H1 (cell line): ENCODE measurements at regions not wholly inside any gene's neighbourhood (a gene's known extent, or its start where the extent isn't known, plus 50 kb on each side); places are given as distances from the start of the nearest gene placed in this dataset.

ENCODE experiments used
- CTCF ChIA-PET: fragments of 300-600 bp; sonication (Branson Sonifier 250); formaldehyde crosslinking; loops from one replicate; lab custom pipeline; 2021; ENCODE audit not compliant: partially characterized antibody; lab: Charles Lee
- POLR2A ChIA-PET: fragments of 300-600 bp; sonication (Branson Sonifier 250); formaldehyde crosslinking; loops from one replicate; lab custom pipeline; 2021; ENCODE audit warnings: inconsistent platforms; ENCODE audit not compliant: partially characterized antibody; lab: Charles Lee
- DNase-seq, 2 experiments: peaks; one replicate each; pipeline versions ENCODE4 v3.0.0 to v3.0.0-alpha.2; 2010 to 2022; ENCODE audit warnings: low spot score in 2 of 2, low read depth in 1 of 2, mixed read lengths in 1 of 2
- FAIRE-seq: peaks from 2 replicates; lab custom pipeline; 2011; peaks lifted over from hg19 to GRCh38; lab: Jason Lieb, UNC
- H2AFZ ChIP-seq: 2 replicates; pipeline ENCODE4 v1.8.1; 2012; ENCODE audit warnings: low read length, inconsistent platforms
- H2AK5ac ChIP-seq: 2 replicates; pipeline ENCODE4 v1.6.1; 2013; ENCODE audit warnings: low read depth, low read length
- H2BK120ac ChIP-seq: replicated peaks from 2 replicates; pipeline ENCODE3; 2013; ENCODE audit warnings: low read depth, low read length, inconsistent platforms
- H2BK12ac ChIP-seq: 2 replicates; pipeline ENCODE4 v1.6.1; 2013; ENCODE audit warnings: low read depth, low read length
- H2BK15ac ChIP-seq: 2 replicates; pipeline ENCODE4 v1.6.1; 2013; ENCODE audit warnings: low read length
- H2BK20ac ChIP-seq: 2 replicates; pipeline ENCODE4 v1.6.1; 2013; ENCODE audit warnings: low read length
- H2BK5ac ChIP-seq: 2 replicates; pipeline ENCODE4 v1.6.1; 2013; ENCODE audit warnings: low read depth, low read length
- H3K14ac ChIP-seq: 2 replicates; pipeline ENCODE4 v1.6.1; 2013; ENCODE audit warnings: inconsistent platforms; ENCODE audit not compliant: insufficient read length
- H3K18ac ChIP-seq: 2 replicates; pipeline ENCODE4 v1.6.1; 2013; ENCODE audit warnings: low read length; ENCODE audit errors: extremely low read depth
- H3K23ac ChIP-seq: 2 replicates; pipeline ENCODE4 v1.6.1; 2013; ENCODE audit warnings: inconsistent platforms; ENCODE audit not compliant: insufficient read length
- H3K23me2 ChIP-seq: 2 replicates; pipeline ENCODE4 v1.6.1; 2013; ENCODE audit warnings: low read depth, low read length
- H3K27ac ChIP-seq: 2 replicates; pipeline ENCODE4 v1.6.1; 2011; ENCODE audit warnings: low read depth, low read length, inconsistent platforms
- H3K27me3 ChIP-seq, 4 experiments: replicated peaks in 1 of 4; 1 replicate in 1 of 4; 2 replicates in 3 of 4; pipeline versions ENCODE4 v1.6.1 to v1.8.1; 2011 to 2013; ENCODE audit warnings: low read length in 3 of 4, mild to moderate bottlenecking in 3 of 4, inconsistent platforms in 2 of 4, mixed read lengths in 2 of 4, moderate library complexity in 1 of 4; ENCODE audit not compliant: control insufficient read depth in 3 of 4, insufficient read depth in 3 of 4; ENCODE audit errors: extremely low read depth in 1 of 4
- H3K36me3 ChIP-seq, 4 experiments: 2 replicates each; pipeline versions ENCODE4 v1.6.1 to v1.8.1; 2011 to 2013; ENCODE audit warnings: mild to moderate bottlenecking in 4 of 4, low read length in 3 of 4, moderate library complexity in 2 of 4, control low read depth in 1 of 4, inconsistent platforms in 1 of 4; ENCODE audit not compliant: insufficient read depth in 4 of 4, control insufficient read depth in 2 of 4
- H3K4ac ChIP-seq: replicated peaks from 2 replicates; pipeline ENCODE3; 2013; ENCODE audit warnings: low read length, low read depth, mixed read lengths, inconsistent platforms; ENCODE audit not compliant: insufficient read length
- H3K4me1 ChIP-seq, 4 experiments: replicated peaks in 1 of 4; 1 replicate in 1 of 4; 2 replicates in 3 of 4; pipeline versions ENCODE4 v1.6.1 to v1.8.1; 2011 to 2013; ENCODE audit warnings: low read length in 3 of 4, inconsistent platforms in 2 of 4, mixed read lengths in 1 of 4; ENCODE audit not compliant: insufficient read depth in 4 of 4, control insufficient read depth in 3 of 4
- H3K4me2 ChIP-seq, 2 experiments: 2 replicates each; pipeline versions ENCODE4 v1.6.1 to v1.8.1; 2011 to 2013; ENCODE audit warnings: low read depth in 2 of 2, low read length in 2 of 2, control low read depth in 1 of 2, inconsistent platforms in 1 of 2, mild to moderate bottlenecking in 1 of 2; ENCODE audit not compliant: insufficient read depth in 1 of 2
- H3K4me3 ChIP-seq, 4 experiments: fragments of 200-600, 300-600 bp in 1 of 4; sonication (generic), shearing (Covaris generic), sonication (Bioruptor Twin) in 1 of 4; 2 replicates each; pipeline versions ENCODE4 v1.5.1 to v1.8.1; 2011 to 2016; ENCODE audit warnings: low read length in 4 of 4, low read depth in 3 of 4, control low read depth in 2 of 4, inconsistent platforms in 2 of 4, mild to moderate bottlenecking in 2 of 4, mixed read lengths in 1 of 4, moderate library complexity in 1 of 4; ENCODE audit not compliant: insufficient read depth in 2 of 4; ENCODE audit errors: extremely low read depth in 1 of 4
- H3K56ac ChIP-seq: replicated peaks from 2 replicates; pipeline ENCODE3; 2013; ENCODE audit warnings: low read depth, mild to moderate bottlenecking, mixed read lengths, low read length, inconsistent platforms; ENCODE audit not compliant: insufficient read length
- H3K79me1 ChIP-seq: 2 replicates; pipeline ENCODE4 v1.6.1; 2013; ENCODE audit warnings: low read depth, low read length, control low read depth
- H3K79me2 ChIP-seq, 2 experiments: 2 replicates each; pipeline versions ENCODE4 v1.6.1 to v1.8.1; 2012 to 2013; ENCODE audit warnings: low read length in 2 of 2, mild to moderate bottlenecking in 2 of 2, inconsistent platforms in 1 of 2; ENCODE audit not compliant: insufficient read depth in 2 of 2, control insufficient read depth in 1 of 2
- H3K9ac ChIP-seq, 4 experiments: replicated peaks in 1 of 4; 1 replicate in 1 of 4; 2 replicates in 3 of 4; pipeline versions ENCODE4 v1.6.1 to v1.8.1; 2011 to 2013; ENCODE audit warnings: low read depth in 3 of 4, low read length in 3 of 4, control low read depth in 2 of 4, mild to moderate bottlenecking in 2 of 4, moderate library complexity in 2 of 4, inconsistent platforms in 1 of 4; ENCODE audit errors: extremely low read depth in 1 of 4
- H3K9me3 ChIP-seq, 2 experiments: 2 replicates each; pipeline versions ENCODE4 v1.6.1 to v1.8.1; 2012 to 2013; ENCODE audit warnings: mild to moderate bottlenecking in 2 of 2, moderate library complexity in 2 of 2, control low read depth in 1 of 2, inconsistent platforms in 1 of 2, low read depth in 1 of 2, low read length in 1 of 2, mixed read lengths in 1 of 2; ENCODE audit not compliant: insufficient read depth in 2 of 2
- H4K20me1 ChIP-seq, 2 experiments: replicated peaks in 1 of 2; 2 replicates each; pipeline versions ENCODE3 to v1.8.1; 2011 to 2013; ENCODE audit warnings: inconsistent platforms in 2 of 2, low read length in 2 of 2, mild to moderate bottlenecking in 1 of 2; ENCODE audit not compliant: insufficient read depth in 2 of 2, control insufficient read depth in 1 of 2
- H4K5ac ChIP-seq: 2 replicates; pipeline ENCODE4 v1.6.1; 2013; ENCODE audit warnings: low read length, low read depth, mixed read lengths, inconsistent platforms; ENCODE audit not compliant: insufficient read length
- H4K8ac ChIP-seq: 2 replicates; pipeline ENCODE4 v1.8.0; 2013; ENCODE audit warnings: mild to moderate bottlenecking, moderate library complexity, low read length, inconsistent platforms; ENCODE audit not compliant: insufficient read depth; ENCODE audit errors: extremely low read depth
- H4K91ac ChIP-seq: replicated peaks from 2 replicates; pipeline ENCODE3; 2013; ENCODE audit warnings: low read length, mixed read lengths, inconsistent platforms; ENCODE audit not compliant: insufficient read length
- BACH1 ChIP-seq: IDR thresholded peaks from 2 replicates; pipeline ENCODE4 v1.6.1; 2012; ENCODE audit warnings: low read length, improper control_type of control experiment
- WGBS, 2 experiments: shearing (Covaris generic) in 1 of 2; methylation state at CpG; one replicate each; pipeline versions ENCODE4 v1.1.6 to v1.1.7; 2013 to 2015; ENCODE audit warnings: low lambda C conversion rate in 2 of 2, mixed read lengths in 2 of 2, inconsistent platforms in 1 of 2, low coverage in 1 of 2, missing lambda C conversion rate in 1 of 2; ENCODE audit not compliant: insufficient replicate concordance in 2 of 2, insufficient coverage in 1 of 2, insufficient read length in 1 of 2; ENCODE audit errors: extremely low coverage in 1 of 2, missing lambda C conversion rate in 1 of 2; 5-methylcytosine and 5-hydroxymethylcytosine counted together

- Histone ChIP-seq H3K56ac (no peak overlapping the region), H3K9ac (no peak overlapping the region), H3K27ac (no peak overlapping the region), H2AK5ac (no peak overlapping the region), H3K9me3 (no peaks in the 10 kb centered on the region), H3K36me3 (no peaks in the 10 kb centered on the region), H3K4ac (no peak overlapping the region), H2BK5ac (no peak overlapping the region), H4K20me1 (no peaks in the 10 kb centered on the region), H2AFZ (no peak overlapping the region; the same call in 1 of the 2 replicates), H2BK15ac (no peak overlapping the region), H3K4me2 (no peak overlapping the region), H3K79me1 (no peaks in the 10 kb centered on the region), H3K4me3 (no peak overlapping the region), H3K14ac (no peak overlapping the region), H3K23ac (no peak overlapping the region), H4K8ac (no peak overlapping the region), H3K79me2 (no peaks in the 10 kb centered on the region), H4K5ac (no peak overlapping the region), H3K27me3 (no peaks in the 10 kb centered on the region), H3K23me2 (no peaks in the 10 kb centered on the region), H2BK12ac (no peak overlapping the region), H2BK20ac (no peak overlapping the region), H3K4me1 (no peaks in the 10 kb centered on the region), H2BK120ac (no peak overlapping the region), H3K18ac (no peak overlapping the region), H4K91ac (no peak overlapping the region)
- 100% methylated on average over 1 of the region's 1 CpG; no CpG with 5 or more reads in 1 of the 2 experiments for WGBS, 2 experiments
- FAIRE-seq = no peak
- ChIA-PET POLR2A (no interaction called here), CTCF (no interaction called here)
- DNase-seq = no peak
- no peak for TF ChIP-seq BACH1
These were observed 180.3 kb downstream of the HLX start for GRCh38 chr1:221059506-221059905.
